A549 (cell line): ENCODE measurements at regions not wholly inside any gene's neighbourhood (a gene's known extent, or its start where the extent isn't known, plus 50 kb on each side); places are given as distances from the start of the nearest gene placed in this dataset.

Experiments used
- CHD4 ChIP-seq: fragments of 200-600 bp; sonication (generic); IDR thresholded peaks from 2 replicates; pipeline ENCODE4 v1.6.1; 2016; ENCODE audit warnings: antibody characterized with exemption, mild to moderate bottlenecking, borderline replicate concordance
- CTCF ChIP-seq: fragments of >200 bp; sonication (Bioruptor Twin); formaldehyde crosslinking; IDR thresholded peaks from 3 replicates; pipeline ENCODE4 v1.5.1; 2016
- HDAC2 ChIP-seq: fragments of 200-600 bp; sonication (generic); IDR thresholded peaks from 2 replicates; pipeline ENCODE4 v1.6.1; 2016
- KDM5A ChIP-seq: fragments of 200-600 bp; sonication (generic); IDR thresholded peaks from 2 replicates; pipeline ENCODE4 v1.6.1; 2016; ENCODE audit warnings: antibody characterized with exemption, mild to moderate bottlenecking
- MAFK ChIP-seq: fragments of 450-650 bp; IDR thresholded peaks from 2 replicates; pipeline ENCODE4 v1.6.1; 2014; ENCODE audit not compliant: partially characterized antibody
- MAX ChIP-seq: IDR thresholded peaks from 2 replicates; pipeline ENCODE4 v1.6.1; 2012
- NR3C1 ChIP-seq: fragments of >200 bp; sonication (Bioruptor Twin); formaldehyde crosslinking; IDR thresholded peaks from 3 replicates; pipeline ENCODE4 v1.6.1; 2017
- PHF8 ChIP-seq: fragments of 200-600 bp; sonication (generic); IDR thresholded peaks from 2 replicates; pipeline ENCODE4 v1.6.1; 2016; ENCODE audit warnings: low read depth, mild to moderate bottlenecking, antibody characterized with exemption, moderate library complexity, borderline replicate concordance
- POLR2A ChIP-seq: IDR thresholded peaks from 2 replicates; pipeline ENCODE4 v1.6.1; 2012; ENCODE audit warnings: mild to moderate bottlenecking, low read length
- RAD21 ChIP-seq, 2 experiments: fragments of >200 bp in 1 of 2; sonication (Bioruptor Twin) in 1 of 2; formaldehyde crosslinking in 1 of 2; IDR thresholded peaks in 1 of 2; conservative IDR thresholded peaks in 1 of 2; 2 replicates in 1 of 2; 3 replicates in 1 of 2; pipeline ENCODE4 v1.6.1; 2012 to 2018; ENCODE audit warnings: inconsistent platforms in 1 of 2
- RCOR1 ChIP-seq: fragments of 150-350 bp; IDR thresholded peaks from 2 replicates; pipeline ENCODE4 v1.6.1; 2014; ENCODE audit warnings: antibody characterized with exemption, low read length, low read depth
- REST ChIP-seq: fragments of 200-600 bp; sonication (generic); IDR thresholded peaks from 2 replicates; pipeline ENCODE4 v1.6.1; 2016; ENCODE audit warnings: antibody characterized with exemption, mild to moderate bottlenecking, moderate library complexity
- RFX5 ChIP-seq: fragments of 450-650 bp; IDR thresholded peaks from 2 replicates; pipeline ENCODE4 v1.7.1; 2014; ENCODE audit warnings: antibody characterized with exemption, mild to moderate bottlenecking, moderate library complexity

- no peak for TF ChIP-seq NR3C1
- no peak for TF ChIP-seq CTCF
- TF ChIP-seq KDM5A: no peak
- no peak for TF ChIP-seq RCOR1
- TF ChIP-seq REST: no peak
- no peak for TF ChIP-seq RFX5
- no peak for TF ChIP-seq POLR2A
- TF ChIP-seq MAFK: no peak
- TF ChIP-seq MAX: no peak
- TF ChIP-seq CHD4: no peak
- no peak for TF ChIP-seq PHF8
- no peak for TF ChIP-seq RAD21 (conservative IDR thresholded peaks at IDR 0.05 in 1 of 2, IDR thresholded peaks at IDR 0.05 in 1 of 2)
- no peak for TF ChIP-seq HDAC2
These were observed 439.7 kb downstream of the CCSER2 start for GRCh38 chr10:84768132-84768531.
